ENCODE measurements at regions not wholly inside any gene's neighbourhood (a gene's known extent, or its start where the extent isn't known, plus 50 kb on each side); places are given as distances from the start of the nearest gene placed in this dataset.

- no peak for TF ChIP-seq SIX5 (IDR thresholded peaks at IDR 0.05; ENCODE audit: low read depth, low read length)
- TF ChIP-seq RFX5 (IDR thresholded peaks at IDR 0.05; ENCODE audit: borderline replicate concordance, low read depth, low read length): peak; percentile 45; the same call in 1 of the 2 replicates
- TF ChIP-seq SUZ12 (IDR thresholded peaks at IDR 0.05; ENCODE audit: low read length): no peak
- no peak for TF ChIP-seq RBBP5 (IDR thresholded peaks at IDR 0.05; ENCODE audit: borderline replicate concordance, low read depth, low read length)
- TF ChIP-seq CTBP2 (IDR thresholded peaks at IDR 0.05; ENCODE audit: borderline replicate concordance, insufficient read depth, insufficient read length, low read length): no peak
- TF ChIP-seq JUN (IDR thresholded peaks at IDR 0.05; ENCODE audit: low read depth, low read length): no peak
These were observed 75.8 kb upstream of the ZBED5 start (continued) for GRCh38 chr11:10933455-10934292.

All from H1 (cell line).